Activated naive CD8-positive, alpha-beta T cell treated with anti-CD3 and anti-CD28 coated beads, Interleukin-2, amount 50 U/mL, for 24 hours (primary cell): ENCODE measurements at regions not wholly inside any gene's neighbourhood (a gene's known extent, or its start where the extent isn't known, plus 50 kb on each side); places are given as distances from the start of the nearest gene placed in this dataset.

Experiments used
- ATAC-seq: fragments of 150-1000 bp; cut with Tn5 transposase; one replicate; pipeline ENCODE4 v1.10.0; 2021
- DNase-seq: peaks from one replicate; pipeline ENCODE4 v3.0.0; 2021
- H3K27ac Mint-ChIP-seq: one replicate; pipeline ENCODE4 v1.8.0; 2021; ENCODE audit warnings: mild to moderate bottlenecking, mixed read lengths
- H3K27me3 Mint-ChIP-seq: one replicate; pipeline ENCODE4 v1.8.0; 2021; ENCODE audit warnings: mixed read lengths
- H3K36me3 Mint-ChIP-seq: one replicate; pipeline ENCODE4 v1.8.0; 2021; ENCODE audit warnings: low read depth, mixed read lengths
- H3K4me1 Mint-ChIP-seq: one replicate; pipeline ENCODE4 v1.8.0; 2021; ENCODE audit warnings: mixed read lengths
- H3K4me3 Mint-ChIP-seq: one replicate; pipeline ENCODE4 v1.8.0; 2021; ENCODE audit warnings: mild to moderate bottlenecking, moderate library complexity, mixed read lengths
- H3K9me3 Mint-ChIP-seq: one replicate; pipeline ENCODE4 v1.8.0; 2021; ENCODE audit warnings: mixed read lengths

GRCh38 chr19:29445246-29445645, 80.5 kb upstream of the VSTM2B start:
- H3K4me3 Mint-ChIP-seq: no peak overlapping the region
- no peak for DNase-seq
- ATAC-seq: no peak
- H3K9me3 Mint-ChIP-seq: no peaks in the 10 kb centered on the region
- no peaks in the 10 kb centered on the region for H3K27me3 Mint-ChIP-seq
- H3K36me3 Mint-ChIP-seq: no peaks in the 10 kb centered on the region
- H3K27ac Mint-ChIP-seq: no peak overlapping the region
- no peaks in the 10 kb centered on the region for H3K4me1 Mint-ChIP-seq

- Mint-ChIP-seq H3K27me3 (no peaks in the 10 kb centered on the region), H3K27ac (no peak overlapping the region)
These were observed 79.4 kb upstream of the VSTM2B start for GRCh38 chr19:29446361-29446760.

GRCh38 chr19:29448046-29448445, 77.7 kb upstream of the VSTM2B start:
- H3K27me3 Mint-ChIP-seq: peaks cover 3% of the 10 kb centered on the region
- H3K4me1 Mint-ChIP-seq: no peaks in the 10 kb centered on the region
- H3K9me3 Mint-ChIP-seq: no peaks in the 10 kb centered on the region
- DNase-seq: no peak
- H3K36me3 Mint-ChIP-seq: no peaks in the 10 kb centered on the region
- ATAC-seq: no peak
- H3K27ac Mint-ChIP-seq: no peak overlapping the region
- no peak overlapping the region for H3K4me3 Mint-ChIP-seq

More at GRCh38 chr19:29446361-29446760, 79.4 kb upstream of the VSTM2B start:
- H3K4me1 Mint-ChIP-seq: no peaks in the 10 kb centered on the region
- no peak for DNase-seq
- no peaks in the 10 kb centered on the region for H3K36me3 Mint-ChIP-seq
- H3K9me3 Mint-ChIP-seq: no peaks in the 10 kb centered on the region
- ATAC-seq: no peak
- no peak overlapping the region for H3K4me3 Mint-ChIP-seq

- ATAC-seq: no peak
- no peak overlapping the region for H3K27ac Mint-ChIP-seq
- DNase-seq: no peak
- H3K27me3 Mint-ChIP-seq: peaks cover 3% of the 10 kb centered on the region
- H3K36me3 Mint-ChIP-seq: no peaks in the 10 kb centered on the region
- H3K4me3 Mint-ChIP-seq: no peak overlapping the region
- H3K4me1 Mint-ChIP-seq: no peaks in the 10 kb centered on the region
- no peaks in the 10 kb centered on the region for H3K9me3 Mint-ChIP-seq
These were observed 76.4 kb upstream of the VSTM2B start for GRCh38 chr19:29449371-29449770.

GRCh38 chr19:29450306-29450705, 75.5 kb upstream of the VSTM2B start:
- ATAC-seq: no peak
- Mint-ChIP-seq H3K36me3 (no peaks in the 10 kb centered on the region), H3K4me3 (no peak overlapping the region), H3K4me1 (no peaks in the 10 kb centered on the region), H3K9me3 (no peaks in the 10 kb centered on the region), H3K27me3 (peaks cover 3% of the 10 kb centered on the region), H3K27ac (no peak overlapping the region)
- no peak for DNase-seq

GRCh38 chr19:29450812-29451211, 75.0 kb upstream of the VSTM2B start:
- no peak for ATAC-seq

GRCh38 chr19:29454109-29454508, 71.7 kb upstream of the VSTM2B start:
- no peaks in the 10 kb centered on the region for H3K4me1 Mint-ChIP-seq
- peaks cover 12% of the 10 kb centered on the region for H3K27me3 Mint-ChIP-seq
- no peak for DNase-seq
- H3K9me3 Mint-ChIP-seq: peaks cover 14% of the 10 kb centered on the region
- ATAC-seq: no peak
- H3K4me3 Mint-ChIP-seq: no peak overlapping the region
- no peaks in the 10 kb centered on the region for H3K36me3 Mint-ChIP-seq
- no peak overlapping the region for H3K27ac Mint-ChIP-seq

More at GRCh38 chr19:29450812-29451211, 75.0 kb upstream of the VSTM2B start:
- Mint-ChIP-seq H3K9me3 (no peaks in the 10 kb centered on the region), H3K36me3 (no peaks in the 10 kb centered on the region), H3K4me1 (no peaks in the 10 kb centered on the region), H3K27me3 (peaks cover 3% of the 10 kb centered on the region), H3K27ac (no peak overlapping the region), H3K4me3 (no peak overlapping the region)
- no peak for DNase-seq

GRCh38 chr19:29457413-29457812, 68.4 kb upstream of the VSTM2B start:
- Mint-ChIP-seq H3K27me3 (peaks cover 12% of the 10 kb centered on the region), H3K36me3 (no peaks in the 10 kb centered on the region), H3K4me1 (no peaks in the 10 kb centered on the region), H3K9me3 (peaks cover 14% of the 10 kb centered on the region), H3K27ac (no peak overlapping the region), H3K4me3 (no peak overlapping the region)
- no peak for DNase-seq
- ATAC-seq: no peak

- Mint-ChIP-seq H3K9me3 (no peaks in the 10 kb centered on the region), H3K4me3 (no peak overlapping the region), H3K4me1 (no peaks in the 10 kb centered on the region), H3K36me3 (no peaks in the 10 kb centered on the region), H3K27me3 (peaks cover 31% of the 10 kb centered on the region), H3K27ac (no peak overlapping the region)
- DNase-seq (no peak), ATAC-seq (no peak)
These were observed 57.9 kb upstream of the VSTM2B start for GRCh38 chr19:29467824-29468401.

GRCh38 chr19:29475469-29475868, 50.3 kb upstream of the VSTM2B start:
- DNase-seq (no peak), ATAC-seq (no peak)
- peaks cover 13% of the 10 kb centered on the region for H3K27me3 Mint-ChIP-seq
- H3K4me1 Mint-ChIP-seq: no peaks in the 10 kb centered on the region
- no peak overlapping the region for H3K27ac Mint-ChIP-seq
- no peaks in the 10 kb centered on the region for H3K9me3 Mint-ChIP-seq
- H3K36me3 Mint-ChIP-seq: no peaks in the 10 kb centered on the region
- H3K4me3 Mint-ChIP-seq: no peak overlapping the region
